ENCODE measurements at regions not wholly inside any gene's neighbourhood (a gene's known extent, or its start where the extent isn't known, plus 50 kb on each side); places are given as distances from the start of the nearest gene placed in this dataset.

DNA sequence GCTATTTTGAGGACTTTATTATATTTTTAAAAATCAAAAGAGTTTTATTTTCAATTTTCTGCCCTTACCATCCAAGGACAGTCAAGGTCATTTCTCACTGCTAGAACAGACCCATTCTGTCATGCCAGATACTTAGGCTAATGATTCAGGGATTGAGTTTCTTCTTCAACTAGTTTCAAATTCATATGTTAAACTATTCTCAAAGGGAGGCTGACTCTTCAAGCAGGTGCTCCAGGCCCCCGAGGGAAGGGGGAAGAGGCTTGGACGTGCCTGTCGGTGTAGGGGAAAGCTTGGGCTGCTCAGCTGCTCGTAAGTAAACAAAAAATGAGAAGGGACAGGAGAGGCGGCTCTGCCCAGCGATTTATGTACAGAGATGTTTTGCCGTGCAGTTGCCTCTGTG lies 69.4 kb upstream of the MYLIP start:
- Mint-ChIP-seq H3K36me3 (ENCODE audit: insufficient read depth in 1 of 3, low read depth in 3 of 3) (no peaks in the 10 kb centered on the region), H3K9me3 (no peaks in the 10 kb centered on the region), H3K4me3 (peak overlapping the region in 1 of 2 experiments; percentile 3; a peak in 1 of 5 replicates), H3K27ac (peak overlapping the region; percentile 42 to 82 (median 78); a peak in 5 of 7 replicates), H3K27me3 (ENCODE audit: low read depth) (peaks cover 3% of the 10 kb centered on the region; the same call in 1 of the 2 replicates), H3K4me1 (peaks cover 59 to 61% of the 10 kb centered on the region in 2 experiments)
- Histone ChIP-seq H3T11ph (ENCODE audit: low read length) (no peak overlapping the region), H2BK15ac (ENCODE audit: low read depth, low read length) (no peak overlapping the region), H3K14ac (ENCODE audit: insufficient read depth, low read length) (no peak overlapping the region; the same call in 1 of the 2 replicates), H4K8ac (replicated peaks; ENCODE audit: insufficient read length, low read depth, low read length) (no peak overlapping the region), H4K5ac (ENCODE audit: insufficient read length, low read depth, low read length) (no peak overlapping the region), H2BK12ac (ENCODE audit: insufficient read length, low read depth, low read length) (no peak overlapping the region), H3K4me2 (ENCODE audit: insufficient read depth, insufficient read length, low read length) (peak overlapping the region; percentile 22), H3K27me3 (ENCODE audit: insufficient read depth, low read length) (no peaks in the 10 kb centered on the region), H4K20me1 (ENCODE audit: control insufficient read depth, insufficient read depth, insufficient read length) (no peaks in the 10 kb centered on the region), H2BK120ac (ENCODE audit: low read depth, low read length, poor library complexity, severe bottlenecking) (no peak overlapping the region), H3K79me2 (ENCODE audit: insufficient read depth, low read length) (no peaks in the 10 kb centered on the region), H3K18ac (ENCODE audit: insufficient read length, low read depth, low read length) (no peak overlapping the region), H2BK20ac (ENCODE audit: low read depth, low read length, poor library complexity, severe bottlenecking) (no peak overlapping the region), H3K9me3 (ENCODE audit: control insufficient read depth, low read depth, low read length) (no peaks in the 10 kb centered on the region), H3K79me1 (ENCODE audit: insufficient read depth, low read depth, low read length, poor library complexity, severe bottlenecking) (no peaks in the 10 kb centered on the region), H2BK5ac (ENCODE audit: insufficient read length, low read length) (no peak overlapping the region), H3K23ac (ENCODE audit: insufficient read length, low read depth, low read length) (no peak overlapping the region), H2AFZ (ENCODE audit: low read length) (no peak overlapping the region), H2AK5ac (ENCODE audit: insufficient read length, low read length) (no peak overlapping the region), H3K9ac (ENCODE audit: extremely low read depth, insufficient read length, low read length) (no peak overlapping the region), H4K91ac (ENCODE audit: insufficient read length, low read depth, low read length) (no peak overlapping the region), H3K23me2 (ENCODE audit: insufficient read length, low read depth, low read length, poor library complexity, severe bottlenecking) (no peaks in the 10 kb centered on the region), H3K4ac (ENCODE audit: low read depth, low read length) (no peak overlapping the region), H3K56ac (ENCODE audit: insufficient read length, low read depth, low read length) (no peak overlapping the region), H3K27ac (ENCODE audit: insufficient read length, low read depth, low read length) (peak overlapping the region; percentile 50), H3K4me1 (ENCODE audit: insufficient read depth, low read length) (peaks cover 23% of the 10 kb centered on the region; the same call in 1 of the 2 replicates)
- peak; percentile 69 for DNase-seq
- WGBS (ENCODE audit: extremely low coverage, insufficient read length, low lambda C conversion rate): no CpG with 5 or more reads among the region's 7 CpGs
- no peak for TF ChIP-seq CTCF (conservative IDR thresholded peaks at IDR 0.05)
